Endodermal cell (in vitro differentiated cells): ENCODE measurements at regions not wholly inside any gene's neighbourhood (a gene's known extent, or its start where the extent isn't known, plus 50 kb on each side); places are given as distances from the start of the nearest gene placed in this dataset.

Experiments
- DNase-seq: peaks from one replicate; pipeline ENCODE4 v3.0.0-alpha.2; 2017
- H3K27ac ChIP-seq: 2 replicates; pipeline ENCODE4 v1.5.1; 2013; ENCODE audit warnings: mild to moderate bottlenecking, low read depth, low read length, moderate library complexity
- H3K27me3 ChIP-seq: 2 replicates; pipeline ENCODE4 v1.6.1; 2013; ENCODE audit warnings: mild to moderate bottlenecking, low read length, moderate library complexity; ENCODE audit not compliant: insufficient read depth, control insufficient read depth, poor library complexity, severe bottlenecking
- H3K36me3 ChIP-seq: 2 replicates; pipeline ENCODE4 v1.7.0; 2013; ENCODE audit warnings: mild to moderate bottlenecking, low read length, moderate library complexity; ENCODE audit not compliant: control insufficient read depth, insufficient read depth
- H3K4me1 ChIP-seq: one replicate; pipeline ENCODE4 v1.7.0; 2013; ENCODE audit warnings: low read length; ENCODE audit not compliant: control insufficient read depth, insufficient read depth
- H3K4me3 ChIP-seq: 2 replicates; pipeline ENCODE4 v1.5.1; 2013; ENCODE audit warnings: mild to moderate bottlenecking, low read length, moderate library complexity
- H3K9ac ChIP-seq: 2 replicates; pipeline ENCODE4 v1.6.1; 2013; ENCODE audit warnings: mild to moderate bottlenecking, low read length, moderate library complexity; ENCODE audit not compliant: poor library complexity, severe bottlenecking; ENCODE audit errors: extremely low read depth
- H3K9me3 ChIP-seq: 2 replicates; pipeline ENCODE4 v1.6.1; 2013; ENCODE audit warnings: mild to moderate bottlenecking, low read length, moderate library complexity; ENCODE audit not compliant: control insufficient read depth
- H3K27ac Mint-ChIP-seq: 2 replicates; pipeline ENCODE4 v1.8.0; 2020; ENCODE audit warnings: mixed read lengths
- H3K27me3 Mint-ChIP-seq: 2 replicates; pipeline ENCODE4 v1.8.0; 2021; ENCODE audit warnings: mild to moderate bottlenecking, mixed read lengths; ENCODE audit not compliant: insufficient read depth
- H3K36me3 Mint-ChIP-seq: 2 replicates; pipeline ENCODE4 v1.8.0; 2020; ENCODE audit warnings: low read depth, mixed read lengths
- H3K4me1 Mint-ChIP-seq: 2 replicates; pipeline ENCODE4 v1.8.0; 2020; ENCODE audit warnings: mixed read lengths
- H3K4me3 Mint-ChIP-seq: 2 replicates; pipeline ENCODE4 v1.8.0; 2020; ENCODE audit warnings: mild to moderate bottlenecking, moderate library complexity, mixed read lengths
- H3K9me3 Mint-ChIP-seq: 2 replicates; pipeline ENCODE4 v1.8.0; 2020; ENCODE audit warnings: mild to moderate bottlenecking, mixed read lengths
- CTCF ChIP-seq: fragments of 200-600 bp; sonication (generic); conservative IDR thresholded peaks from 2 replicates; pipeline ENCODE4 v1.5.0; 2021; ENCODE audit warnings: antibody characterized with exemption, mild to moderate bottlenecking
- WGBS, 2 experiments: methylation state at CpG; one replicate each; pipeline versions ENCODE4 v1.1.5 to v1.1.7; 2013; ENCODE audit warnings: missing lambda C conversion rate in 2 of 2, mixed read lengths in 1 of 2; ENCODE audit not compliant: insufficient coverage in 1 of 2, insufficient read length in 1 of 2; 5-methylcytosine and 5-hydroxymethylcytosine counted together

GRCh38 chr6:14692208-14692607, 553.7 kb upstream of the JARID2 start:
- no peak overlapping the region for H3K9ac ChIP-seq
- DNase-seq = no peak
- Mint-ChIP-seq H3K4me1 (peaks cover 13% of the 10 kb centered on the region), H3K27me3 (no peaks in the 10 kb centered on the region), H3K9me3 (no peaks in the 10 kb centered on the region), H3K36me3 (no peaks in the 10 kb centered on the region), H3K27ac (no peak overlapping the region), H3K4me3 (no peak overlapping the region)
- H3K27me3 ChIP-seq = no peaks in the 10 kb centered on the region
- no peak overlapping the region for H3K27ac ChIP-seq
- no peaks in the 10 kb centered on the region for H3K9me3 ChIP-seq
- TF ChIP-seq CTCF = no peak
- H3K4me3 ChIP-seq = no peak overlapping the region
- no peaks in the 10 kb centered on the region for H3K36me3 ChIP-seq
- H3K4me1 ChIP-seq = no peaks in the 10 kb centered on the region
- WGBS, 2 experiments = 80 to 100% methylated on average over 1 of the region's 1 CpG

- 94% methylated on average over 4 to 10 of the region's 10 CpGs for WGBS, 2 experiments
Measured at GRCh38 chr6:14693301-14694192, 552.3 kb upstream of the JARID2 start.

GRCh38 chr6:14694308-14694707, 551.6 kb upstream of the JARID2 start:
- H3K4me3 ChIP-seq = no peak overlapping the region
- no peaks in the 10 kb centered on the region for H3K4me1 ChIP-seq
- no peaks in the 10 kb centered on the region for H3K9me3 ChIP-seq
- 89 to 100% methylated on average over 1 of the region's 1 CpG for WGBS, 2 experiments
- no peak overlapping the region for H3K27ac ChIP-seq
- H3K4me3 Mint-ChIP-seq = no peak overlapping the region
- peaks cover 8% of the 10 kb centered on the region for H3K4me1 Mint-ChIP-seq
- TF ChIP-seq CTCF = no peak
- H3K9ac ChIP-seq = no peak overlapping the region
- no peaks in the 10 kb centered on the region for H3K36me3 Mint-ChIP-seq
- H3K27me3 ChIP-seq = no peaks in the 10 kb centered on the region
- H3K9me3 Mint-ChIP-seq = no peaks in the 10 kb centered on the region
- H3K36me3 ChIP-seq = no peaks in the 10 kb centered on the region
- H3K27me3 Mint-ChIP-seq = no peaks in the 10 kb centered on the region
- H3K27ac Mint-ChIP-seq = no peak overlapping the region
- no peak for DNase-seq

More at GRCh38 chr6:14693301-14694192, 552.3 kb upstream of the JARID2 start:
- Histone ChIP-seq H3K9ac (no peak overlapping the region), H3K4me1 (no peaks in the 10 kb centered on the region), H3K36me3 (no peaks in the 10 kb centered on the region), H3K9me3 (no peaks in the 10 kb centered on the region), H3K27ac (no peak overlapping the region), H3K4me3 (no peak overlapping the region), H3K27me3 (no peaks in the 10 kb centered on the region)
- Mint-ChIP-seq H3K27ac (no peak overlapping the region), H3K9me3 (no peaks in the 10 kb centered on the region), H3K36me3 (no peaks in the 10 kb centered on the region), H3K4me1 (peaks cover 13% of the 10 kb centered on the region), H3K4me3 (no peak overlapping the region), H3K27me3 (no peaks in the 10 kb centered on the region)
- TF ChIP-seq CTCF = no peak
- no peak for DNase-seq
